ENCODE measurements at regions not wholly inside any gene's neighbourhood (a gene's known extent, or its start where the extent isn't known, plus 50 kb on each side); places are given as distances from the start of the nearest gene placed in this dataset.
"Not testable (repeated sequence)": the region's sequence is repeated elsewhere in the genome, so short reads cannot be mapped to it uniquely, and the experiment has no call there.

DNA sequence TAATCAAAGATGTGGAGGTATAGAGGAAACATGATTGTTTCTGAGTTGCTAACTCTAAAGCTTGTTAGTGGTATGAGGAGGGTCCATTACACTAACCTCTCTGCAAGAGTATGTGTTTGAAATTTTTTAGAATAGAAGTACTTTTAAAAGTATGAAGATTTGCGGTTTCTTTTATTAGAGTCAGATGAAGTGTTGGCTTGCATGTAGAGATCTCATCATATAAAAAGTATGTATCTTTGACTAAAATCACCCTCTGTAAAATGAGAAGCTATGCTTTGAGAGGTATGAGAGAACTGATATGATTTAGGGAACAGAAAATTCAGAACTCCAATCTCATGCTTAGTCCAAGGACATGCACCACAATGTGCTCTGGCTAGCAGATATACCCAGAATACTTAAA is 140.4 kb upstream of the MBNL1 start:
- no peak overlapping the region for H3K27ac ChIP-seq (ENCODE audit: low read length)
- no peaks in the 10 kb centered on the region for H4K20me1 ChIP-seq (ENCODE audit: insufficient read depth, low read depth, low read length)
- H3K36me3 ChIP-seq (ENCODE audit: insufficient read depth, low read length), result no peaks in the 10 kb centered on the region
- H3K4me2 ChIP-seq (ENCODE audit: low read depth, low read length, poor library complexity, severe bottlenecking), result no peak overlapping the region
- H3K9me2 ChIP-seq (replicated peaks; ENCODE audit: insufficient read depth, low read length), result no peaks in the 10 kb centered on the region
- no peak overlapping the region for H2AFZ ChIP-seq (ENCODE audit: low read length)
- no peak overlapping the region for H3K4me3 ChIP-seq (ENCODE audit: low read length)
- no peaks in the 10 kb centered on the region for H3K9me3 ChIP-seq (ENCODE audit: low read length)
- DNase-seq, result no peak
- H3K79me2 ChIP-seq (ENCODE audit: low read length), result no peaks in the 10 kb centered on the region
- peaks cover 5% of the 10 kb centered on the region; the same call in 1 of the 2 replicates for H3K4me1 ChIP-seq (ENCODE audit: low read length)
- H3K9ac ChIP-seq (ENCODE audit: low read length), result no peak overlapping the region
- no peaks in the 10 kb centered on the region for H3K27me3 ChIP-seq (ENCODE audit: low read length)

DNA sequence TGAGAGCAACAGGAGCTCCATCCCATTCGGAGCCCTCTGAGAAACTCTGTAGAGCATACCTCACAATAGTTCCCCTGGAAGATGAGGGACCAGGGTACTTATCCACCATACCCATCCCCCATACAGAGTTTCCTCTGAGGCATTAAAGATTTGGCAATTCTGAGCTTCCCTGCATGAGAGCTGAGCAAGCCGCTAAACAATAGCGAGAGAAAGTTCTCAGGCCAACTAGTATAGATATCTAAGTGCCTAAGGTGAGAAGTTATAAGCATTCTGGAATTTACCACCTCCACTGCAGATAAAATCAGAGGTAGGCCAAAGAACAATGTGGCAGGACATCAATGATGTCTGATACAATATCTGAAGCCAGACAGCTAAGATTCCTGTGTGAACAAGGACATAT is 129.1 kb upstream of the MBNL1 start:
- Histone ChIP-seq H3K4me3 (ENCODE audit: low read length) (no peak overlapping the region), H4K20me1 (ENCODE audit: insufficient read depth, low read depth, low read length) (no peaks in the 10 kb centered on the region), H3K9me2 (replicated peaks; ENCODE audit: insufficient read depth, low read length) (no peaks in the 10 kb centered on the region), H2AFZ (ENCODE audit: low read length) (no peak overlapping the region), H3K36me3 (ENCODE audit: insufficient read depth, low read length) (no peaks in the 10 kb centered on the region), H3K79me2 (ENCODE audit: low read length) (no peaks in the 10 kb centered on the region), H3K9ac (ENCODE audit: low read length) (no peak overlapping the region), H3K4me1 (ENCODE audit: low read length) (peaks cover 16% of the 10 kb centered on the region), H3K9me3 (ENCODE audit: low read length) (no peaks in the 10 kb centered on the region), H3K27ac (ENCODE audit: low read length) (no peak overlapping the region), H3K27me3 (ENCODE audit: low read length) (no peaks in the 10 kb centered on the region), H3K4me2 (ENCODE audit: low read depth, low read length, poor library complexity, severe bottlenecking) (no peak overlapping the region)
- no peak for DNase-seq

DNA sequence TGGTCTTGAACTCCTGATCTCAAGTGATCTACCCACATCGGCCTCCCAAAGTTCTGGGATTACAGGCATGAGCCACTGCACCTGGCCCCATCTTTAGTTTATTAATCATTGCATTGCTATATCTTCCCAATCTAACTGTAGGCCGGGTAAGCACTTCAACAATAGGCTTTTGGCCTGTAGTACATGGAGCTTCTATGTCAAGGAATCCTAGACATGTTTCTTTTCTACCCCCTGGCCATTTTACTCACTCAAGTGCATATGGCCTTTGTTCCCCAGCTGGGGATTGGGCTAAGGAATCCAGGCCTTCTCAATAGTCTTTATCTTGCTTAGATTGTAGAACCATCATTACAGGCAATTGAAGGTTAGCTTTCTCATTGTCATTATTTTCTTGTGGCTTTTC is 122.3 kb upstream of the MBNL1 start:
- Histone ChIP-seq H3K27me3 (ENCODE audit: low read length) (no peaks in the 10 kb centered on the region), H3K4me1 (ENCODE audit: low read length) (peaks cover 24% of the 10 kb centered on the region), H2AFZ (ENCODE audit: low read length) (no peak overlapping the region), H3K79me2 (ENCODE audit: low read length) (no peaks in the 10 kb centered on the region), H3K36me3 (ENCODE audit: insufficient read depth, low read length) (no peaks in the 10 kb centered on the region), H3K9me3 (ENCODE audit: low read length) (no peaks in the 10 kb centered on the region), H3K27ac (ENCODE audit: low read length) (no peak overlapping the region), H3K4me3 (ENCODE audit: low read length) (no peak overlapping the region), H3K9ac (ENCODE audit: low read length) (no peak overlapping the region), H3K4me2 (ENCODE audit: low read depth, low read length, poor library complexity, severe bottlenecking) (no peak overlapping the region), H3K9me2 (replicated peaks; ENCODE audit: insufficient read depth, low read length) (no peaks in the 10 kb centered on the region), H4K20me1 (ENCODE audit: insufficient read depth, low read depth, low read length) (no peaks in the 10 kb centered on the region)
- no peak for DNase-seq

DNA sequence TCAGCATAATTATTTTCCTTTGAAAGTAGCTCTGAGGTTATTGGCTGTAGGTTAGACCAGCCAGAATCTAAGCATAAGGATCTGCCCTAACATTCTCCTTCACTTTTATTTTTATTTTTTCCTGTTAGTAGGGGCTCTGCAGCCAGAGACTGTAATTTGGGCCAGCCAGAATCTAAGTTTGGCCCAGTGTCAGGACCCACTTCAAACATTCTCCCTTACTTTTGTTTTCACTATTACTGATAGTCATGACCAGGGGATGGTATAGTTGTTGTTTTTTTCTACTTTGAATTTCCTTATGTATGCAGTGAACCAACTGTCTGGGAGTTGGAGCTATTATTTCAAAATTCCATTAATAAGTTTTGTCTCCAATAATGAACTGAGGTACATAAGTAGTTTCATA is 121.0 kb upstream of the MBNL1 start:
- no peak overlapping the region for H3K9ac ChIP-seq (ENCODE audit: low read length)
- H3K9me2 ChIP-seq (replicated peaks; ENCODE audit: insufficient read depth, low read length), result no peaks in the 10 kb centered on the region
- no peaks in the 10 kb centered on the region for H3K27me3 ChIP-seq (ENCODE audit: low read length)
- no peaks in the 10 kb centered on the region for H3K36me3 ChIP-seq (ENCODE audit: insufficient read depth, low read length)
- H3K79me2 ChIP-seq (ENCODE audit: low read length), result no peaks in the 10 kb centered on the region
- no peak overlapping the region for H3K4me2 ChIP-seq (ENCODE audit: low read depth, low read length, poor library complexity, severe bottlenecking)
- peaks cover 24% of the 10 kb centered on the region for H3K4me1 ChIP-seq (ENCODE audit: low read length)
- DNase-seq, result no peak
- no peak overlapping the region for H2AFZ ChIP-seq (ENCODE audit: low read length)
- H3K27ac ChIP-seq (ENCODE audit: low read length), result no peak overlapping the region
- H4K20me1 ChIP-seq (ENCODE audit: insufficient read depth, low read depth, low read length), result no peaks in the 10 kb centered on the region
- H3K4me3 ChIP-seq (ENCODE audit: low read length), result no peak overlapping the region
- H3K9me3 ChIP-seq (ENCODE audit: low read length), result no peaks in the 10 kb centered on the region

GRCh38 chr3:152148579-152148978 is 120.2 kb upstream of the MBNL1 start:
- peaks cover 19% of the 10 kb centered on the region for H3K4me1 ChIP-seq (ENCODE audit: low read length)
- no peak overlapping the region for H3K9ac ChIP-seq (ENCODE audit: low read length)
- no peak for DNase-seq
- no peaks in the 10 kb centered on the region for H3K79me2 ChIP-seq (ENCODE audit: low read length)
- H3K4me2 ChIP-seq (ENCODE audit: low read depth, low read length, poor library complexity, severe bottlenecking), result no peak overlapping the region
- H4K20me1 ChIP-seq (ENCODE audit: insufficient read depth, low read depth, low read length), result no peaks in the 10 kb centered on the region
- H3K27ac ChIP-seq (ENCODE audit: low read length), result no peak overlapping the region
- H3K4me3 ChIP-seq (ENCODE audit: low read length), result no peak overlapping the region
- H3K9me2 ChIP-seq (replicated peaks; ENCODE audit: insufficient read depth, low read length), result no peaks in the 10 kb centered on the region
- H2AFZ ChIP-seq (ENCODE audit: low read length), result no peak overlapping the region
- H3K27me3 ChIP-seq (ENCODE audit: low read length), result no peaks in the 10 kb centered on the region
- no peaks in the 10 kb centered on the region for H3K36me3 ChIP-seq (ENCODE audit: insufficient read depth, low read length)
- no peaks in the 10 kb centered on the region for H3K9me3 ChIP-seq (ENCODE audit: low read length)

DNA sequence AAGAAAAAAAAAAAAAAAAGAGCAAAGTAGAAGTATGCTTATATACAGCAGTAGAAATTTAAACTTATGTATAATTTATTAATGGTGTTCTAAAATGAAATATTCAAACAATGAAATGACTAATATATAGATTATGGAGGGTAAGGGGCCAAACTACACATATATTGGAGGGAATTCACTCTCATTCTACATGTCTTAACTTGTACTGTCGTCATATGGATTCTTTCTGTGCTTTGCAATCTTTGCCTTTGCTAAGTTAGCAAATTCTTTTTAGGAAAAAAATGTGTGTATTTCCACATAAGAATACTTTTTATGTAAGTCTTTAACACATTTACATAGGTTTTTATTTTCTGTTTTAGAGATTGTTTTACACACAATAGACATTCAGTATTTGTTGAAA is 118.9 kb upstream of the MBNL1 start:
- Histone ChIP-seq H4K20me1 (ENCODE audit: insufficient read depth, low read depth, low read length) (no peaks in the 10 kb centered on the region), H3K4me2 (ENCODE audit: low read depth, low read length, poor library complexity, severe bottlenecking) (no peak overlapping the region), H3K9me3 (ENCODE audit: low read length) (no peaks in the 10 kb centered on the region), H3K27me3 (ENCODE audit: low read length) (no peaks in the 10 kb centered on the region), H3K4me3 (ENCODE audit: low read length) (no peak overlapping the region), H3K27ac (ENCODE audit: low read length) (no peak overlapping the region), H3K4me1 (ENCODE audit: low read length) (peaks cover 6% of the 10 kb centered on the region), H2AFZ (ENCODE audit: low read length) (no peak overlapping the region), H3K79me2 (ENCODE audit: low read length) (no peaks in the 10 kb centered on the region), H3K36me3 (ENCODE audit: insufficient read depth, low read length) (no peaks in the 10 kb centered on the region), H3K9ac (ENCODE audit: low read length) (no peak overlapping the region), H3K9me2 (replicated peaks; ENCODE audit: insufficient read depth, low read length) (no peaks in the 10 kb centered on the region)
- no peak for DNase-seq

- no peaks in the 10 kb centered on the region for H3K36me3 ChIP-seq (ENCODE audit: insufficient read depth, low read length)
- no peaks in the 10 kb centered on the region for H3K9me2 ChIP-seq (replicated peaks; ENCODE audit: insufficient read depth, low read length)
- no peaks in the 10 kb centered on the region for H3K27me3 ChIP-seq (ENCODE audit: low read length)
- H3K79me2 ChIP-seq (ENCODE audit: low read length), result no peaks in the 10 kb centered on the region
- no peak overlapping the region for H3K4me2 ChIP-seq (ENCODE audit: low read depth, low read length, poor library complexity, severe bottlenecking)
- DNase-seq, result no peak
- H3K9ac ChIP-seq (ENCODE audit: low read length), result no peak overlapping the region
- no peak overlapping the region for H2AFZ ChIP-seq (ENCODE audit: low read length)
- H4K20me1 ChIP-seq (ENCODE audit: insufficient read depth, low read depth, low read length), result no peaks in the 10 kb centered on the region
- no peaks in the 10 kb centered on the region for H3K9me3 ChIP-seq (ENCODE audit: low read length)
- no peak overlapping the region for H3K27ac ChIP-seq (ENCODE audit: low read length)
- peaks cover 2% of the 10 kb centered on the region; the same call in 1 of the 2 replicates for H3K4me1 ChIP-seq (ENCODE audit: low read length)
- H3K4me3 ChIP-seq (ENCODE audit: low read length), result no peak overlapping the region
Measured at GRCh38 chr3:152151216-152151876, 117.4 kb upstream of the MBNL1 start.

DNA sequence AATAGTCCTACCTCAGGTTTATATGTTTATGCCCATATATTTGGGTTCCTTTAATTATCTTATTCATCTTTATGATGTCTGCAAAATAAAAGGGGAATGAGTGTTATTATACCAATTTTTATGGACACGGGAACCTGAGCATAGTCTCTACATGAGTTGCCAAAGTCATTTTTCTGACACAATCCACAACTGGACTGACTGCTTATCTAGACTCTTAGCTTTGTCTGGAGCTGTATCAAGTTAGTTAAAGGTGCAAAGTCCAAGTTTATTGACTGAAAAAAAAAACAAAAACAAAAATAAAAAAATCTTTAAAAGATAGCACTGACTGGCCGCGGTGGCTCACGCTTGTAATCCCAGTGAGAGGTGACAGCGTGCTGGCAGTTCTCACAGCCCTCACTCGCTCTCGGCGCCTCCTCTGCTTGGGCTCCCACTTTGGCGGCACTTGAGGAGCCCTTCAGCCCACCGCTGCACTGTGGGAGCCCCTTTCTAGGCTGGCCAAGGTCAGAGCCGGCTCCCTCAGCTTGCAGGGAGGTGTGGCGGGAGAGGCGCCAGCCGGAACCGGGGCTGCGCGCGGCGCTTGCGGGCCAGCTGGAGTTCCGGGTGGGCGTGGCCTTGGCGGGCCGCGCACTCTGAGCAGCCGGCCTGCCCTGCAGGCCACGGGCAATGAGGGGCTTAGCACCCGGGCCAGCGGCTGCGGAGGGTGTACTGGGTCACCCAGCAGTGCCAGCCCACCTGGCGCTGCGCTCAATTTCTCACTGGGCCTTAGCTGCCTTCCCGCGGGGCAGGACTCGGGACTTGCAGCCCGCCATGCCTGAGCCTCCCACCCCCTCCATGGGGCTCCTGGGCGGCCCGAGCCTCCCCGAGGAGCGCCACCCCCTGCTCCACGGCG is 116.6 kb upstream of the MBNL1 start:
- not testable (repeated sequence) for H3K27ac ChIP-seq (ENCODE audit: low read length); H3K9me2 ChIP-seq (replicated peaks; ENCODE audit: insufficient read depth, low read length); H3K79me2 ChIP-seq (ENCODE audit: low read length); H3K9ac ChIP-seq (ENCODE audit: low read length); DNase-seq; H3K9me3 ChIP-seq (ENCODE audit: low read length); H3K4me3 ChIP-seq (ENCODE audit: low read length); H3K4me1 ChIP-seq (ENCODE audit: low read length); H3K27me3 ChIP-seq (ENCODE audit: low read length); H2AFZ ChIP-seq (ENCODE audit: low read length); H3K36me3 ChIP-seq (ENCODE audit: insufficient read depth, low read length); H4K20me1 ChIP-seq (ENCODE audit: insufficient read depth, low read depth, low read length); H3K4me2 ChIP-seq (ENCODE audit: low read depth, low read length, poor library complexity, severe bottlenecking)
